GM12865 (cell line): ENCODE measurements at regions not wholly inside any gene's neighbourhood (a gene's known extent, or its start where the extent isn't known, plus 50 kb on each side); places are given as distances from the start of the nearest gene placed in this dataset.

Source experiments
- DNase-seq: peaks from one replicate; pipeline ENCODE4 v3.0.0; 2010; ENCODE audit warnings: low read depth
- H3K4me3 ChIP-seq: 2 replicates; pipeline ENCODE4 v1.5.1; 2011; ENCODE audit warnings: mild to moderate bottlenecking, low read depth, low read length, control low read depth
- TF ChIP-seq, protein P1 (sequence below): IDR thresholded peaks from 2 replicates; pipeline ENCODE4 v1.5.1; 2011; ENCODE audit warnings: low read length, control low read depth, low read depth, inconsistent platforms; ENCODE audit not compliant: insufficient read depth; ENCODE audit errors: missing control alignments

GRCh38 chr14:26939755-26940154 is 341.9 kb upstream of the NOVA1 start:
- DNase-seq: no peak
- TF ChIP-seq, protein P1, sequence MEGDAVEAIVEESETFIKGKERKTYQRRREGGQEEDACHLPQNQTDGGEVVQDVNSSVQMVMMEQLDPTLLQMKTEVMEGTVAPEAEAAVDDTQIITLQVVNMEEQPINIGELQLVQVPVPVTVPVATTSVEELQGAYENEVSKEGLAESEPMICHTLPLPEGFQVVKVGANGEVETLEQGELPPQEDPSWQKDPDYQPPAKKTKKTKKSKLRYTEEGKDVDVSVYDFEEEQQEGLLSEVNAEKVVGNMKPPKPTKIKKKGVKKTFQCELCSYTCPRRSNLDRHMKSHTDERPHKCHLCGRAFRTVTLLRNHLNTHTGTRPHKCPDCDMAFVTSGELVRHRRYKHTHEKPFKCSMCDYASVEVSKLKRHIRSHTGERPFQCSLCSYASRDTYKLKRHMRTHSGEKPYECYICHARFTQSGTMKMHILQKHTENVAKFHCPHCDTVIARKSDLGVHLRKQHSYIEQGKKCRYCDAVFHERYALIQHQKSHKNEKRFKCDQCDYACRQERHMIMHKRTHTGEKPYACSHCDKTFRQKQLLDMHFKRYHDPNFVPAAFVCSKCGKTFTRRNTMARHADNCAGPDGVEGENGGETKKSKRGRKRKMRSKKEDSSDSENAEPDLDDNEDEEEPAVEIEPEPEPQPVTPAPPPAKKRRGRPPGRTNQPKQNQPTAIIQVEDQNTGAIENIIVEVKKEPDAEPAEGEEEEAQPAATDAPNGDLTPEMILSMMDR: no peak
- H3K4me3 ChIP-seq: no peak overlapping the region

- no peak overlapping the region for H3K4me3 ChIP-seq
- no peak for DNase-seq
- TF ChIP-seq, protein P1: no peak
These were observed 343.7 kb upstream of the NOVA1 start for GRCh38 chr14:26941521-26941920.

GRCh38 chr14:26947265-26947664 is 349.4 kb upstream of the NOVA1 start:
- TF ChIP-seq, protein P1: no peak
- H3K4me3 ChIP-seq: no peak overlapping the region
- no peak for DNase-seq

- DNase-seq: no peak
- TF ChIP-seq, protein P1: no peak
- H3K4me3 ChIP-seq: no peak overlapping the region
These were observed 361.6 kb upstream of the NOVA1 start for GRCh38 chr14:26959437-26959836.

GRCh38 chr14:26959972-26960660 is 362.3 kb upstream of the NOVA1 start:
- TF ChIP-seq, protein P1: no peak
- no peak overlapping the region for H3K4me3 ChIP-seq
- no peak for DNase-seq

GRCh38 chr14:26963711-26964110 is 365.9 kb upstream of the NOVA1 start:
- TF ChIP-seq, protein P1: no peak
- no peak for DNase-seq

GRCh38 chr14:26965490-26965889 is 367.7 kb upstream of the NOVA1 start:
- no peak for DNase-seq
- TF ChIP-seq, protein P1: no peak
- H3K4me3 ChIP-seq: no peak overlapping the region

More at GRCh38 chr14:26963711-26964110, 365.9 kb upstream of the NOVA1 start:
- H3K4me3 ChIP-seq: no peak overlapping the region
